GM23248 (cell line): ENCODE measurements at regions not wholly inside any gene's neighbourhood (a gene's known extent, or its start where the extent isn't known, plus 50 kb on each side); places are given as distances from the start of the nearest gene placed in this dataset.

Experiments
- DNase-seq: peaks from one replicate; pipeline ENCODE4 v3.0.0-alpha.2; 2015
- H2AFZ ChIP-seq: fragments of 200-600 bp; sonication (generic); 2 replicates; pipeline ENCODE4 v1.6.1; 2016; ENCODE audit warnings: antibody characterized with exemption
- H3F3A ChIP-seq: fragments of 200-600 bp; sonication (generic); 2 replicates; pipeline ENCODE4 v1.6.1; 2016; ENCODE audit warnings: mild to moderate bottlenecking, antibody characterized with exemption, mixed run types; ENCODE audit not compliant: insufficient read depth
- H3K27ac ChIP-seq: fragments of 200-600 bp; sonication (generic); 2 replicates; pipeline ENCODE4 v1.5.1; 2016; ENCODE audit warnings: mild to moderate bottlenecking
- H3K27me3 ChIP-seq: fragments of 200-600 bp; sonication (generic); replicated peaks from 2 replicates; pipeline ENCODE4 v1.6.1; 2016; ENCODE audit warnings: mild to moderate bottlenecking; ENCODE audit not compliant: insufficient read depth
- H3K36me3 ChIP-seq: fragments of 200-600 bp; sonication (generic); 2 replicates; pipeline ENCODE4 v1.6.1; 2016; ENCODE audit warnings: low read depth, mild to moderate bottlenecking
- H3K4me1 ChIP-seq: fragments of 200-600 bp; sonication (generic); 2 replicates; pipeline ENCODE4 v1.6.1; 2016; ENCODE audit warnings: mild to moderate bottlenecking; ENCODE audit not compliant: insufficient read depth
- H3K4me2 ChIP-seq: fragments of 200-600 bp; sonication (generic); one replicate; pipeline ENCODE4 v1.6.1; 2016; ENCODE audit warnings: mild to moderate bottlenecking; ENCODE audit not compliant: unreplicated experiment
- H3K4me3 ChIP-seq: fragments of 200-600 bp; sonication (generic); 2 replicates; pipeline ENCODE4 v1.5.1; 2016; ENCODE audit warnings: mild to moderate bottlenecking
- H3K79me2 ChIP-seq: fragments of 200-600 bp; sonication (generic); 2 replicates; pipeline ENCODE4 v1.6.1; 2016; ENCODE audit warnings: mild to moderate bottlenecking; ENCODE audit not compliant: insufficient read depth
- H3K9ac ChIP-seq: fragments of 200-600 bp; sonication (generic); 2 replicates; pipeline ENCODE4 v1.6.1; 2016; ENCODE audit warnings: mild to moderate bottlenecking
- H3K9me2 ChIP-seq: fragments of 200-600 bp; sonication (generic); 2 replicates; pipeline ENCODE4 v1.6.1; 2016; ENCODE audit warnings: mixed run types, mild to moderate bottlenecking, moderate library complexity; ENCODE audit not compliant: insufficient read depth
- H3K9me3 ChIP-seq: fragments of 200-600 bp; sonication (generic); one replicate; pipeline ENCODE4 v1.6.1; 2017; ENCODE audit warnings: low read depth
- H4K20me1 ChIP-seq: fragments of 200-600 bp; sonication (generic); 2 replicates; pipeline ENCODE4 v1.6.0; 2016; ENCODE audit not compliant: insufficient read depth
- EZH2 ChIP-seq: fragments of 200-600 bp; sonication (generic); IDR thresholded peaks from 2 replicates; pipeline ENCODE4 v1.6.1; 2018; ENCODE audit warnings: antibody characterized with exemption, mild to moderate bottlenecking; ENCODE audit not compliant: insufficient read depth, poor library complexity, severe bottlenecking
- EZH2phosphoT487 ChIP-seq: fragments of 200-600 bp; sonication (generic); IDR thresholded peaks from 2 replicates; pipeline ENCODE4 v1.6.1; 2018; ENCODE audit warnings: antibody characterized with exemption, moderate library complexity, mild to moderate bottlenecking, low read depth; ENCODE audit not compliant: insufficient read depth
- WGBS, 2 experiments: methylation state at CpG; one replicate each; pipeline ENCODE4 v1.1.6; 2015 to 2017; ENCODE audit warnings: low lambda C conversion rate in 2 of 2, low coverage in 1 of 2; ENCODE audit errors: missing lambda C conversion rate in 2 of 2; 5-methylcytosine and 5-hydroxymethylcytosine counted together
- in situ Hi-C: fragments of 300-500 bp; cut with MboI; formaldehyde crosslinking; loops from 2 replicates; pipeline ENCODE4 v1.15.0; 2020

DNA sequence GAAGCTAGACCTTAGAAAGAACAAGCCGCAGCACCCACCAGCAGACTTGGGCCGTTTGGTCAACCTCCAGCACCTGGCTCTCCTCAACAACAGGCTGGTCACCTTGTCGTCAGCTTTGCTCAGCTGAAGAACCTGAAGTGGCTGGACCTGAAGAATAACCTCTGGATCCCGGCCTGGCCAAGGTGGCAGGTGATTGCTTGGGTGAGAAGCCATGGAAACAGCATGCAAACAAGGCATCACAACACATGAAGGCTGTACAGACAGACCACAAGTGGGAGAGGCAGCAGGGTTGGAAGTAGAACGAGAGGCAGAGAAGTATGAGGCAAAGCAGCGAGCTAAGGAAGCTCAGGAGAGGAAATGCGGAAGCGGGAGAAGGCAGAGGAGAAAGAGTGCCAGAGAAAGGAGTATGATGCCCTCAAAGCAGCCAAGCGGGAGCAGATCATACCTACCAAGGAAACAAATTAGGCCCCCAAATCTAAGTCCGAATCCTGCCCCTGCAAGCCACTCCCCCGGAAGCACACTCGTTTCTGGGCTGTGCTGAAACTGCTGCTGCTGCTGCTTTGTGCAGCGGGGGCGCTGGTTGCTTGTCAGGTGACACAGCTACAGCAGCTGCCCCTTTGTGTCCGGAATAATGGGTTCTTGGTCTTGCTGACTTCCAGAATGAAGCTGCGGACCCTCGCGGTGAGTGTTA lies 121.6 kb upstream of the LGSN start:
- in situ Hi-C loops, result no loop called here
- TF ChIP-seq EZH2phosphoT487 (no peak), EZH2 (no peak)
- WGBS, 2 experiments, result 59 to 63% methylated on average over 18 of the region's 18 CpGs
- no peaks in the 10 kb centered on the region for H3K27me3 ChIP-seq
- H3F3A ChIP-seq, result no peaks in the 10 kb centered on the region
- no peak overlapping the region for H3K4me2 ChIP-seq
- no peak overlapping the region for H3K27ac ChIP-seq
- H3K9me3 ChIP-seq, result no peaks in the 10 kb centered on the region
- no peak overlapping the region for H2AFZ ChIP-seq
- no peaks in the 10 kb centered on the region for H3K79me2 ChIP-seq
- no peaks in the 10 kb centered on the region for H3K9me2 ChIP-seq
- no peaks in the 10 kb centered on the region for H3K36me3 ChIP-seq
- no peaks in the 10 kb centered on the region for H4K20me1 ChIP-seq
- H3K9ac ChIP-seq, result no peak overlapping the region
- H3K4me1 ChIP-seq, result no peaks in the 10 kb centered on the region
- H3K4me3 ChIP-seq, result no peak overlapping the region
- DNase-seq, result no peak

DNA sequence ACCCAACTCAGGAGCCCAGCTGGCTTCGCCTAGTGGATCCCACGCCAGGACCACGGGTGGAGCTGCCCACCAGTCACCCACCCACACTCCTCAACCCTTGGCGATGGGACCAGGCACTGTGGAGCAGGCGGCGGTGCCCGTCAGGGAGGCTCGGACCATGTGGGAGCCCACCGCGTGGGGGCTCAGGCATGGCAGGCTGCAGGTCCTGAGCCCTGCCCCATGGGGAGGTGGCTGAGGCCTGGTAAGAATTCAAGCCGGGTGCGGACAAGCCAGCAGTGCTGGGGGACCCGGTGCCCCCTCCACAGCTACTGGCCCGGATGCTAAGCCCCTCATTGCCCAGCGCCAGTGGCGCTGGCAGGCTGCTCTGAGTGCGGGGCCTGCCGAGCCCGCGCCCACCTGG lies 123.1 kb upstream of the LGSN start:
- WGBS, 2 experiments, result 71 to 77% methylated on average over 19 to 20 of the region's 20 CpGs

DNA sequence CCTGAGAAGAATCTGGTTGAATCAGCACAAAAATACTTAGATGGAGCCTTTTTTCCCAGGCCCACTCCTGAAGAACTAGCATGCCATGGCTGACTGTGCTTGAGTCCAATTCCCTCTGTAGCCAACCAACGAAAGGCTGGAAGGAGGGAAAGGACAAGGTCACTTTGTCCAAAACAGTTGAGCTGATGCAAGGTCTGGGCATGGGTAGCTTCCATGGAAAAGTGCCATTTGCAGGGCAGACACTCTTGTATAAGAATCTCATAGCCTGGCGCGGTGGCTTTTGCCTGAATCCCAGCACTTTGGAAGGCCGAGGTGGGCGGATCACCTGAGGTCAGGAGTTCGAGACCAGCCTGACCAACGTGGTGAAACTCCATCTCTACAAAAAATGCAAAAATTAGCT lies 125.0 kb upstream of the LGSN start:
- Histone ChIP-seq H2AFZ (no peak overlapping the region), H3K9ac (no peak overlapping the region), H3K4me3 (no peak overlapping the region), H3K79me2 (no peaks in the 10 kb centered on the region), H3K27ac (no peak overlapping the region), H3K4me2 (no peak overlapping the region), H4K20me1 (no peaks in the 10 kb centered on the region), H3K9me2 (no peaks in the 10 kb centered on the region), H3K27me3 (no peaks in the 10 kb centered on the region), H3K36me3 (no peaks in the 10 kb centered on the region), H3F3A (no peaks in the 10 kb centered on the region), H3K9me3 (no peaks in the 10 kb centered on the region), H3K4me1 (no peaks in the 10 kb centered on the region)
- in situ Hi-C loops, result no loop called here
- WGBS, 2 experiments, result 59 to 67% methylated on average over 7 of the region's 7 CpGs
- no peak for TF ChIP-seq EZH2
- no peak for TF ChIP-seq EZH2phosphoT487
- no peak for DNase-seq

More for the DNA sequence above, 123.1 kb upstream of the LGSN start:
- Histone ChIP-seq H3K9ac (no peak overlapping the region), H3K9me3 (no peaks in the 10 kb centered on the region), H3K4me2 (no peak overlapping the region), H3K36me3 (no peaks in the 10 kb centered on the region), H3K27me3 (no peaks in the 10 kb centered on the region), H3K4me1 (no peaks in the 10 kb centered on the region), H2AFZ (no peak overlapping the region), H3F3A (no peaks in the 10 kb centered on the region), H4K20me1 (no peaks in the 10 kb centered on the region), H3K79me2 (no peaks in the 10 kb centered on the region), H3K4me3 (no peak overlapping the region), H3K27ac (no peak overlapping the region), H3K9me2 (no peaks in the 10 kb centered on the region)
- DNase-seq, result no peak
- in situ Hi-C loops, result no loop called here
- TF ChIP-seq EZH2phosphoT487 (no peak), EZH2 (no peak)

DNA sequence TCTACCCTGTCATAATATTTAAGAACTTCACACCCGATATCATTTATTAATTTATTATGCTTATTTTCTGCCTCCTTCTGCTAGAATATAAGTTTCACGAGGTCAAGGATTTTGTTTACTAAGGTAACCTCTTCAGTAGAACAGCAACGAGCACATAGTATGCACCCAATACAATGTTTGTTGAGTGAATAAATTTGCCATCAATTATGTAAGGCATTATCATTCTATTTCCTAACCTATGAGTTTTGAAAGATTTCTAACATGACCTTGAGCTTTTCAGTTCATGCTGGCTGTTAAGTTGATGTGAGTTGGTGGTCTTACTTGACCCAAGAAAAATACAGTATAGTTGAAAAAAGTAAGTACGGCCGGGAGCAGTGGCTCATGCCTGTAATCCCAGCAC lies 125.9 kb upstream of the LOC128125822 start:
- no peaks in the 10 kb centered on the region for H3K9me2 ChIP-seq
- H3K9ac ChIP-seq, result no peak overlapping the region
- TF ChIP-seq EZH2phosphoT487, result no peak
- TF ChIP-seq EZH2, result no peak
- no peaks in the 10 kb centered on the region for H3K4me1 ChIP-seq
- H3K27me3 ChIP-seq, result no peaks in the 10 kb centered on the region
- H3K9me3 ChIP-seq, result no peaks in the 10 kb centered on the region
- H3F3A ChIP-seq, result no peaks in the 10 kb centered on the region
- no peak overlapping the region for H3K4me2 ChIP-seq
- DNase-seq, result no peak
- H3K36me3 ChIP-seq, result no peaks in the 10 kb centered on the region
- no peaks in the 10 kb centered on the region for H4K20me1 ChIP-seq
- H2AFZ ChIP-seq, result no peak overlapping the region
- no peak overlapping the region for H3K4me3 ChIP-seq
- WGBS, 2 experiments, result 52 to 54% methylated on average over 5 of the region's 5 CpGs
- in situ Hi-C loops, result no loop called here
- H3K27ac ChIP-seq, result no peak overlapping the region
- H3K79me2 ChIP-seq, result no peaks in the 10 kb centered on the region

DNA sequence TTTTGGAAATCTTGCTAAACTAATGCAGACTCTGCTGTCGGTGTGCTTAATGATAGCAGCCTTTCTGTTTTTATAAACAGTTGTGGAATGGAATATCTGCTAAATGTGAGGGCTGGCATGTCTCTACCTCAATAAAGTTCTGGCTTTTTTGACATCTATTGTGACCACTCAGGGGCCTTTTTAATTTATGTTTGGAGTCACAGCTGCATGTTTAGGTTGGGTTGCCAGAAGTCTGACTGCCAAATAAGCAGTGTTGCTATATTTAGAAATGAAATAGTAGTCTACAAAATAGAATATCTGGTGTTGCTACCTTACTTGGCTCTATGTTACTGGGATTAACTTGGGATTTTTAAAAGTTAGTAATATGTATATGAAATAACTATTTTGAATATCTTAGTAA lies 125.1 kb upstream of the LOC128125822 start:
- no peak overlapping the region for H2AFZ ChIP-seq
- H3K9me3 ChIP-seq, result no peaks in the 10 kb centered on the region
- no peak for DNase-seq
- H3K4me1 ChIP-seq, result no peaks in the 10 kb centered on the region
- H3K27me3 ChIP-seq, result no peaks in the 10 kb centered on the region
- H3K4me2 ChIP-seq, result no peak overlapping the region
- H3K36me3 ChIP-seq, result no peaks in the 10 kb centered on the region
- H3K9ac ChIP-seq, result no peak overlapping the region
- H4K20me1 ChIP-seq, result no peaks in the 10 kb centered on the region
- TF ChIP-seq EZH2 (no peak), EZH2phosphoT487 (no peak)
- no peaks in the 10 kb centered on the region for H3K9me2 ChIP-seq
- H3K4me3 ChIP-seq, result no peak overlapping the region
- no peaks in the 10 kb centered on the region for H3F3A ChIP-seq
- H3K79me2 ChIP-seq, result no peaks in the 10 kb centered on the region
- in situ Hi-C loops, result no loop called here
- no peak overlapping the region for H3K27ac ChIP-seq
- 33 to 47% methylated on average over 1 of the region's 1 CpG for WGBS, 2 experiments
